NK-92 treated with Interleukin-12 subunit alpha and Interleukin-12 subunit beta, amount 100 ng/mL, for 24 hours (cell line): ENCODE measurements at regions not wholly inside any gene's neighbourhood (a gene's known extent, or its start where the extent isn't known, plus 50 kb on each side); places are given as distances from the start of the nearest gene placed in this dataset.
"Not testable (repeated sequence)": the region's sequence is repeated elsewhere in the genome, so short reads cannot be mapped to it uniquely, and the experiment has no call there.

Experiments used
- DNase-seq: peaks from one replicate; lab custom pipeline; 2025; lab: John Stamatoyannopoulos, UW

- no peak for DNase-seq
Measured at GRCh38 chr22:33139937-33140336, 81.8 kb upstream of the SYN3 start.

- not testable (repeated sequence) for DNase-seq
Measured at GRCh38 chr22:33138333-33138732, 80.2 kb upstream of the SYN3 start.

- DNase-seq, result no peak
Measured at GRCh38 chr22:33130473-33130872, 72.3 kb upstream of the SYN3 start.

GRCh38 chr22:33129621-33130020, 71.4 kb upstream of the SYN3 start:
- no peak for DNase-seq

GRCh38 chr22:33126881-33127280, 68.7 kb upstream of the SYN3 start:
- no peak for DNase-seq

DNA sequence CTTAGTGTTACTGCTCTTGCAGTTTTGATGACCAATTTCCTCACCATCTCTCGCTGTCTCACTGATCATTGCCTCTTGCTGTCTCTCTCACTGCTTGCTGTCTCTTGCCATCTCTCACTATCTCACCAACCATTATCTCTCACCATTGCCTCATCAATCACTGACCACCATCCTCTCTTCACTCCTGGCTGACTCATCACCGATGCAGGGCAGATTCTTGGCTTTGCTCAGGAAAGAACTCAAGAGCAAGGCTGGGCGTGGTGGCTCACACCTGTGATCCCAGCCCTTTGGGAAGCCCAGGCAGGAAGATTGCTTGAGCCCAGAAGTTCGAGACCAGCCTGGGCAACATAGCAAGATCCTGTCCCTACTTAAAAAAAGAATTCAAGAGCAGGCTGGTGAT, 66.3 kb upstream of the SYN3 start:
- DNase-seq, result no peak

GRCh38 chr22:33122439-33122838, 64.3 kb upstream of the SYN3 start:
- DNase-seq, result peak; percentile 49

DNA sequence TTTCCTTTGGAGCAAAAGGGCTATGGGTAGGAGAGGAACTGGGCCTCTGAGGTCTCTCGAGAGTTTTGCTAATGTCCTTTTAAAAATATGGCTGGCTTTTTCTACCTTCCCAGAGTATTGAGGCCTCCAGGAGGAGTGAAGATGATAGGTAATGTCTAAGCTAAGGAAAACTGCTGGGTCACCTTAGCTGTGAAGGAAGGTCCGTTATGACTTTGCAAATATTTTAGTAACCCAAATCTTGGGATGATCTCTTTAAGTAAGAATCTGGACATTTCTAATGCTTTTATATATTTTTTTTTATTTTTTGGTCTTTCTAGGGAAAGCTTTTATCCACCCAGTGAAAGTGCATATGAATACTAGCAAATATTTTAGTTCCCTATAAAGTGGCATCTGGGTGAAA, 60.9 kb upstream of the SYN3 start:
- no peak for DNase-seq

GRCh38 chr22:33117821-33118220, 59.6 kb upstream of the SYN3 start:
- DNase-seq, result no peak

DNA sequence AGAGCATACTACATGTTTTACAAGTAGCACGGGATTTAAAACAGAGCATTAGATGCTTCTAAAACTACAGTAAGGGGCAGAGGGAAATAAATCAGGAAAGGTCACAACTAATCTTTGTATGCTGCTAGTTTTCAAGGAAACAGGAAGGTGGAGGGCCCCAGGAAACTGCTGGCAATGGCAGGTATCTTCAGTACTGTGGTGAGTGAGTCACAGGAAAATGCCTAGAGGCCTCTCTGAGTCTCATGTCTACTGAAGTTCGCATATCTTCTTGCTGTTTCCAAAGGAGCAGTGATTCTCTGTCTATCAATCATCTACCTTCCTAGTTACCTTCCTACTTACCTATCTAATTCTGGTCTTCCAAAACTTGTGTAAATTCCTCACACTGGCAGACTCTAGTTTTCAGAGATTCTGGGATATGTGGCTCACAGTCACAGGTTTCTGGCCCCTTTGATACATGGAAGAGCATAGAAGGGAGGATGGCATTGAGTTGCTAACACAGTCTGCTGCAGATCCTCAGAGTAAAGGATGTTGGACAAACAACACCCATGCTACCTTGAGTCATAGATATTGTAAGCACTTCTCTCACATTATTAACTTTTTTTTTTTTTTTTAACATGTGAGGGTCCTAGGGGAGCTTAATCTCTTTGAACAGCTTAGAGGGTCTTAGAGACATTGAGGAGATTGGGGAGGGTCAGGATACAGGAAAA, 58.8 kb upstream of the SYN3 start:
- peak; percentile 15 for DNase-seq

GRCh38 chr22:33114565-33114964, 56.4 kb upstream of the SYN3 start:
- DNase-seq, result no peak

GRCh38 chr22:33112580-33112979, 54.4 kb upstream of the SYN3 start:
- DNase-seq, result no peak

DNA sequence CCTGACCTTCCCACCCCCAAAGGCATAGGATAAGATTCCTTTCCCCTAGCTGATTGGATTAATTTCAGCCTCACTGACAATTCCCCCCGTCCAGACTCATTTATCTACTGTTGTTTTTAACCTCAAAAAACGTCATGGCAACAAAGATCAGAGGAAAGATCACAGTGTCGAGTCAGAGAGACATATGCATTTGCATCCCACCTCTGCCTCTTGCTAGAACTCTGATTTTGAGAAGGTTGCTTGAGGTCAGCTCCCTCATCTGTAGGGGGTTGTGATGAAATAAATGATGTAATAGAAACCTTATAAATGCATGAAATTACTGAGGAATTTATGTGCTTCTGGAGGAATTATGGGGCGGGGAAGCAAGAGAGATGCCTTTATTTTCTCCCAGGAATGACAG, 53.3 kb upstream of the SYN3 start:
- DNase-seq, result no peak

DNA sequence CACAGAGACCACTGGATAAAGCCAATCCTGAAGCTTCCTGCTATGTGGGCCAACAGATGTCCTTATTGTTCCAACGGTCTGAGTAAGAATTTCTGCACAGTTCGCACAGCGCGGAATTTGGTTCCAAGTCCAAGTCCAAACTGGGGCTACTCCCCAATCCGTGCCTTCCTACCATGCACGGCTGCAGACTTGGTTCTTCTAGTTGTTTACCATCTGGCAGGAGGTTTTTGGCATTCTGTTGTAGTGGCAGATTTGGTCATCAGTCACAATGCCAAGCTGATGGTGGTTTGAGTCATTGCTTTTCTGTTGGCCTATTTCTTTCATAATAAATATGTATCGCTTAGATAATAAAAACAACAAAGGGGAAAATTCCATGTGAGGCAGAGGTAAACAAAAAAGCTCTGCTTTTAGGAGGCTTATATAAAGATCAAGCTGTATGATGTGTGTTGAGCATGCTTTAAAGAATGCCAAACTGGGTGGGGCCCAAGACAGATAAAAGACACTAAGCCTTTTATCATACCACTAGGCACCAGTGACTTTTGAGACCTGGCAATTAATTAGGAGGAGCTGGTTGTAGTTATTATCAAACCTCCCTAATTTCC, 52.5 kb upstream of the SYN3 start:
- no peak for DNase-seq

DNA sequence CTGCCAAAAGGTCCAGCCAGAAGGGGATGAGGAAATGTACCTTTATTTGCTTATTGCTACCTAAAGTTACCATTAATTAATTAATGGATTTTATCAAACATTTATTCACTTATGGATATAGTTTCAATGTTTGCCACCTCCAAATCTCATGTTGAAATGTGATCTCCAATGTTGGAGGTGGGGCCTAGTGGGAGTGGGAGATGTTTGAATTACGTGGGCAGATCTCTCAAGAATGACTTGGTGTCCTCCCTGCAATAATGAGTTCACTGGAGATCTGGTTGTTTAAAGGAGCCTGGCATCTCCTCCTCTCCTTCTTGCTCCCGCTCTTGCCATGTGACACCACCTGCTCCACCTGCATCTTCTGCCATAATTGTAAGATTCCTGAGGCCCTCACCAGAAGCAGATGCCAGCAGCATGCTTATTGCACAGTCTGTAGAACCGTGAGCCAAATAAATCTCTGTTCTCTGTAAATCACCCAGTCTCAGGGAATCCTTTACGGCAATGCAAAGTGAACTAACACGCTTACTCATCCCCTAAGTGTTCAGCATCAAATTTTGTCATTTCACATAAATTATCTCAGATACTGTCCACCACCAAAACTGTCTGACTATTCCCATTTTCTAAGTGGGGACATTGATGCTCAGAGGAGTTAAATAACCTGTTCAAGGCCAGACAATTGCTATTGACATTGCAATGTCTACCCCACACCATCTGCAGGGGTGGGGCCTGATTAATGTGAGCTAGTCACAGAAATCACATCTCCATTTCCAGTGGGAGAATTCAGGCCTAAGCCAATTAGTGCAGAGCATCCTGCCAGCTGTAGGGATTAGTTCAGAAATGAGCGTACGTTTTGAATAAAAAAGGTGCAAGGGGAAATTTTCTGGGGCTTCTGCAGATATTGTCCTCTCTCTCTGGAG, 51.6 kb upstream of the SYN3 start:
- DNase-seq, result no peak

DNA sequence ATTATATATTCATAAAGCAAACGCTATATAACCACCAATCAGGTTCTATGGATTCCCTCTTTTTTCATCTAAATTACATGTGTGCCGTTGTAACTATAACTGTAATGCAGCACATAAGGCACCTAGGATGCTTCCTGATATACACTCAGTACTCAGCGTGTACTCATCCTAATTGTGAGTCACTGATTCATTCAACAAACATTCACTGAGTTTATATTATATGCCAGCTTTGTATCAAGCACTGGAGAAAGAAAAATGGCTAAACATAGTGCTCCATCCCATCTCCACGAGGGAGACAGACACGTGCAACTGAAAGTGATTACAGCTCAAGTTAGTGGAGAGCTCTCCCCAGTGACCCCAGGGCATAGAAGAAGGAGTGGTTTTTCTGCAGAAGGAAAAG, 49.9 kb upstream of the SYN3 start:
- no peak for DNase-seq
